GM21723 (cell line): ENCODE measurements at regions not wholly inside any gene's neighbourhood (a gene's known extent, or its start where the extent isn't known, plus 50 kb on each side); places are given as distances from the start of the nearest gene placed in this dataset.
"Not testable (repeated sequence)": the region's sequence is repeated elsewhere in the genome, so short reads cannot be mapped to it uniquely, and the experiment has no call there.

Experiments
- ATAC-seq: cut with Tn5 transposase; IDR thresholded peaks from one replicate; pipeline ENCODE4 v1.9.1; 2021; ENCODE audit warnings: mild to moderate bottlenecking, moderate library complexity; ENCODE audit not compliant: unreplicated experiment

GRCh38 chr20:48492015-48492714 lies 335.6 kb downstream of the PREX1 start:
- no peak for ATAC-seq

- no peak for ATAC-seq
These were observed 336.6 kb downstream of the PREX1 start for GRCh38 chr20:48490961-48491831.

DNA sequence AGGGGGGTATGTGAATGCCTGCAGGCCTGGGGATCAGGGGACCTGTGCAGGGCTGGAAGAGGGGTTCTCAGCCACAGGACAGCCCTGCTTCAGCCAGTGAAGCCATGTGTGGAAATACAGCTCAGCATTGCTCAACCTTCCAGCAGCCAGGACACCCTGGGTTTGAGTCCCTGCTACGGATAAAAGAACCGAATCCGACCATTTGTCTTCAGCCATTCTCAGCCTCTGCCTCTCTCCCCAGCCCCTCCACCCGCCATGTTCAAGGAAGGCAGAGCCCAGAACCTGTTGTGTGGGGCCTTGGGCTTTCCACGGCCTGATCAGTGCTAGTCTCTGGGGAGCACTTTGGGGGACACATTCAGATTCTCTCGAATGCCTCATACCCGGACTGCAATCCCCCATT lies 337.5 kb downstream of the PREX1 start:
- not testable (repeated sequence) for ATAC-seq

- ATAC-seq, result peak; percentile 19
These were observed 338.1 kb downstream of the PREX1 start for GRCh38 chr20:48489656-48490055.

GRCh38 chr20:48489046-48489463 lies 338.7 kb downstream of the PREX1 start:
- peak; percentile 46 for ATAC-seq

GRCh38 chr20:48488334-48489034 lies 339.3 kb downstream of the PREX1 start:
- peak; percentile 61 for ATAC-seq

DNA sequence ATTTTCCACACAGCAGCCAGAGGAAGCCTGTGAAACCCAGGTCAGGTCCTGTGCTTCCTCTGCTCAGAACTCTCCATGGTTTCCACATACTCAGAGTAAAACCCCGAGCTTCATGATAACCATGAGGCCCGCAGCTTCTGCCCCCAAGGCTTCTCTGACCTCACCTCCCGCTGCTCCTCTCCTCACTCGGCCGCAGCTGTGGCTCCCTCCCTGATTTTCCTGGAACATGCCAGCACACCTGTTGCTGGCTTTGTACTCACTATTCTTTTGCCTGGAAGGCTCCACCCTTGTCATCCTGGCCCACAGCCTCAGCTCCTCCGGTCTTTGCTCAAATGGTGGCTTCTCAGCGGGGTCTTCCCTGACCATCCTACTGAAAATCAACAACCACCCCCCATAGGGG lies 341.7 kb downstream of the PREX1 start:
- no peak for ATAC-seq

GRCh38 chr20:48485153-48485552 lies 342.6 kb downstream of the PREX1 start:
- ATAC-seq, result not testable (repeated sequence)

GRCh38 chr20:48483334-48484066 lies 344.3 kb downstream of the PREX1 start:
- no peak for ATAC-seq

- ATAC-seq, result no peak
These were observed 345.0 kb downstream of the PREX1 start for GRCh38 chr20:48482790-48483189.

DNA sequence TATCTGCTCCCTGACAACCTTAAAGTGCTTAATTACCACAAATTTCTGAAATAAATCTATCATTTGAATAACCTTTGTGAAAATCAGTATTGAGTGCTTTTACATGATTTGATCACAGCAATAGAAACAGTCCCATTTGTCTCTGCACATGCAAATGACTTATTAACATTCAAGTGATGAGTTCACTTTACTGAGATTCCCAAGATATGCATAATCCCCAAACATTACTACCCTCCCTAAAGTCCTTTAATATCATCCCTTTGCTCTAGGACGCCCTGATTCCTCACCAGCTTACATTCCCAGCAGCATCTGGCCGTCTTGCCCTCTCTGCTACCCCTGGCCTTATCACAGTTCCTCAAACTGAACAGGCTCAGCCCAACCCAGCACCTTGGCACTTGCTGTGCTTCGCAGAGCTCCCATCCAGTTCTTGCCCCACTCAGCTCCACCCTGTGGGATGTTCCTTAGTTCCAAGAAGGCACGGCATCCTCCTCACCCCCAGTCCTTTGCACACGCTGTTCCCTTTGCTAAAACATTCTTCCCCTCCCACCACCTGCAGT lies 347.5 kb downstream of the PREX1 start:
- no peak for ATAC-seq

GRCh38 chr20:48478806-48479585 lies 348.8 kb downstream of the PREX1 start:
- ATAC-seq, result no peak

DNA sequence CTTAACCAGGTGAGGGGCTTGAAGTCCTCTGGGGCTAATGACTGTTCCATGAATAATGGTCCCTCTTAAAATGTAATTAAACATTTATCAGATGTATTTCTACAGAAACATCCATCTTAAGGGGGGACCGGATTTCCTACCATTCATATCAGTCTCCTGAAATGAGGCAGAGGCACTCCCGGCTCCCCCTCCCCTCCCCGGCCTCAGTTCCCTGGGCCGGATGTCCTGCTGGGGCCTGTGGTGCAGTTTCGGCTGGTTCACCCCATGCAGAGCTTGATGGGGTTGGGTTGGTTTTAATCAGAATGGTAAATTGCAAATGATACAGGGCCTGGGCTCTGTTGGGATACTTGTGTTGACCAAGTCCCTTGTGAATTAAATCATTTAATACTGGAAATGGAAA lies 349.4 kb downstream of the PREX1 start:
- no peak for ATAC-seq

DNA sequence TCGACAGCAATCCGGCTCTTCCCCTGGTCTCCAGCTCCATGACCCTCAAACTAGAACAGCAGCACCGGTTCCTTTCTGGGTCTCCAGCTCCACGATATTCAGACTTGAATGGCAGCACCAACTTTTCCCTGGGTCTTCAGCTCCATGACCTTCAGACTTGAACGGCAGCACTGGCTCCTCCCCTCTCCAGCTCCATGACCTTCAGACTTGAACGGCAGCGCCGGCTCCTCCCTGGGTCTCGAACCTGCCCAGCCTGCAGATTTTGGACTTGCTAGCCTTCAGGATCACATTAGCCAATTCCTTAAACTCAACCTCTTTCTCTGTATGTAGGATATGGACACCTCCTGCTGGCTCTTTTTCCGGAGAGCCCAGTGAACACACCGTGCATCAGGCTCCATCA lies 350.9 kb downstream of the PREX1 start:
- ATAC-seq, result no peak

DNA sequence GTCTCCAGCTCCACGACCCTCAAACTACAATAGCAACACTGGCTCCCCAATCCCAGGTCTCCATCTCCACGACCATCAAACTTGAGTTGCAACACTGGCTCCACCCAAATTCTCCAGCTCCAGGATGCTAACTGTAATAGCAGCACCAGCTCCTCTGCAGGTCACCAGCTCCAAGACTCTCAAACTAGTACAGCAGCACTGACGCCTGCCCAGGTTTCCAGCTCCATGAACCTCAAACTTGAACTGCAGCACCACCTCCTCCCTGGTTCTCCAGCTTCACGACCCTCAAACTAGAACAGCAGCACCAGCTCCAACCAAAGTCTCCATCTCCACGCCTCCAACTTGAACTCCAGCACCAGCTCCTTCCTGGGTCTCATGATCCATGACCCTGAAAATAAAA lies 353.8 kb downstream of the PREX1 start:
- ATAC-seq, result no peak

DNA sequence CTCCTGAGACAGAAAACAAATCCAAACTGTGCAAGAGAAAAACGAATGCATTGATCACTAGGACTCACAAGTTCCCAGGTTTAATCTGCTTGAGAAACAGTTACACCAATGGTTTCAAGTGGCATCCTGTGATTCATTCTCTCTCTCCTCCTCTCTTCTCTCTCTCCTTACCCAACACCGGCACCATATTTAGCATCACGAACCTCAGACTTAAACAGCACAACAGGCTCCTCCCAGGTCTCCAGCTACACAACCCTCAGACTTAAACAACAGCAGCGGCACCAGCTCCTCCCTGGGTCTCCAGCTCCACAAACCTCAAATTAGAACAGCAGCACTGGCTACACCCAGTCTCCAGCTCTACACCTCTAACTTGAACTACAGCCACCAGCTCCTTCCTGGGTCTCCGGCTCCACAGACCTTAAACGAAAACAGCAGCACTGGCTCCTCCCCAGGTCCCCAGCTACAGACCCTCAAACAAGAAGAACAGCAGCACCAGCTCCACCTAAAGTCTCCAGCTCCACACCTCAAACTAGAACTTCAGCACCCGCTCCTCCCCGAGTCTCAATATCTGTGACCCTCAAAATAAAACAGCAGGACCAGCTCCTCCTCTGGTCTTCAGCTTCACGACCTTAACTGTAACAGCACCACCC lies 355.9 kb downstream of the PREX1 start:
- ATAC-seq, result no peak

DNA sequence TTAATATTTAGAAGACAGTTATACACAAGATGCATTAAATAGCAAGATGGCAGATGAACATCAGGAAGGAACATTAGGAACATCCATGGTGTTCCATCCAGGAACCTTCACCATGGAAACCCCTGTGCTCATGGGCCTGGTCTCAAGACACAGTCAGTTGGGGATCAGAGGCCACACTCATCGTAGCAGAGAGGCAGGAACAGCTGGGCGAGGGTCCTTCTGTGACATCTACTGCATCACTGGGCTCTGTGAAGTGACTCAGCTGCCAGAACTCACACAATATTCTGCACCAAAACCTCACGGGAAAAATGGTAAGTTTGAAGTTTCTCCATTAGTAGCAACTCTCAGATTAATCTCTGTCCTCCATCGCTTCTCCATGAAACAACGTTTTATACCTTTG lies 356.6 kb downstream of the PREX1 start:
- ATAC-seq, result no peak

DNA sequence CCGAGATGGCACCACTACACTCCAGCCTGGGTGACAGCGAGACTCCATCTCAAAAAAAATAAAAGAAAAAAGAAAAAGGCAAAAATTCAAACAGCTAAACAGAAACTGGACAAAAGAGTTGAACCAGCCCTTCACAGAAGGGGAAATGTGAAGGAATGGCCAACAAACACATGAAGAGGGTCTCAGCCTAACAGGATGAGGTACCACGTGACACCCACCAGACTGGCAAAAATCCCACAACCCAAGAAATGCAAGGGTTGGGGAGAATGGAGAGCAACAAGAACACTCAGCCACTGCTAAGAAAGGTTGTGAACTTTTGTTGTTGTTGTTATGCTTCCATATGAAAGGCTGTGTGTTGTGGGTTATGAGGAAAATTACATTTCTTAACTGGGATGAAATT lies 357.7 kb downstream of the PREX1 start:
- ATAC-seq, result no peak

DNA sequence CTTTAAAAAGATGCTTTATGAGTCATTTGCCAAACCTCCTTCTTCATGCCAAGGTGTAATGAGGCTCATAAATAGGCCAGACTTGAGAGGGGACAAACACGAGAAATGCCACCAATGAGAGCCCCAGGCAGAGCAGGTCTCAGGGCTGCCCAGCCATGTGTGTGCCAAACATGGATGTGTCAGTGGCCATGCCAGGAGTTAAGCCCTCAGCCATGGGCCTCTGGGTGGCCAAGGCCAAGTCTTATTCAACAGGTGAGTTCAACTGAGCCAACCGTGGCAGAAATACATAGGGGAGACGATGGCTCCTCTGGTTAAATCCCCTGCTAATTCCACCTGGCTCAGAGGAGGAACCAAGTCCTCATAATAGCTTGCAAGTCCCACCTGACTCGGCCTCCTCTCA lies 358.8 kb downstream of the PREX1 start:
- ATAC-seq, result no peak
